T-helper 2 cell (primary cell): ENCODE measurements at regions not wholly inside any gene's neighbourhood (a gene's known extent, or its start where the extent isn't known, plus 50 kb on each side); places are given as distances from the start of the nearest gene placed in this dataset.
A peak's percentile ranks its signal among the peaks of the same experiment; 100 is the strongest.

Experiments used
- DNase-seq, 5 experiments: peaks; one replicate each; pipeline versions ENCODE4 v3.0.0 to v3.0.0-alpha.2; 2012 to 2022

DNA sequence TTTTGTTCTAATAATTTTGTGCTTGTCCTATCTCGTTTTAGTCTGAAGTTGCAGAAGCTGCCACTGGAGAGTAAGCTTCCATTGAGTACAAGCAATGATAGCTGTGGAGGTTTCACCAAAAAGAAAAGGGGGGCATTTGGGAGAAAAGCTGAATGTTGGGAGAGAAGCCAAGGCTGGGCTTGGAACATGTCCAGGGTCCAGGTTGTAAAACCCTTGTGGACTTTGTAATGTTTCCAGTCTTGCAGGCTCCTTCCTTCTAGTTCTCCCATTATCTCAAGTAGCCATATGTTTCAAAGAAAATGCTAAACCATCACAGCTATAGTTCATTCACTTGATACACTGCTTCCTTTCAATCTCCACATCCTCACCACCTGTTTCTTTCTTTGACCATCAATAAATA, 880.2 kb downstream of the NLGN4Y start:
- DNase-seq, result no peak

GRCh38 chrY:15415165-15415564, 890.8 kb downstream of the NLGN4Y start:
- no peak for DNase-seq

DNA sequence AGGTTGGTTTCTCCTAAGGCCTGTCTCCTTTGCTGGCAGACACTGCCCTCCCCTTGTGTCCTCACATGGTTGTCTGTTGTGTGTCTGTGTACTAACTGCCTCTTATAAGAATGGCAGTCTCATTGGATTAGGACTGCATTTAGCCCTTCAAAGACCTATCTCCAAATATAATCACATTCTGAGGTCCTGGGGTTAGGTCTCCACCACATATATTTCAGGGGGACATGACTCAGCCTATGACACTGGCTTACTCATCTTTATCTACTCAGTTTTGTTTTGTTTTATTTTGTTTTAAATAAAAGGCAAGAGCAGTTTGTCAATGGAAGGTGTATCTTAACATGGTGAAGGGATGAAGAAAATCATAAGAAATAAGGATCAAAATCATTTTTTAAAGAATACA, 894.3 kb downstream of the NLGN4Y start:
- DNase-seq, result no peak

DNA sequence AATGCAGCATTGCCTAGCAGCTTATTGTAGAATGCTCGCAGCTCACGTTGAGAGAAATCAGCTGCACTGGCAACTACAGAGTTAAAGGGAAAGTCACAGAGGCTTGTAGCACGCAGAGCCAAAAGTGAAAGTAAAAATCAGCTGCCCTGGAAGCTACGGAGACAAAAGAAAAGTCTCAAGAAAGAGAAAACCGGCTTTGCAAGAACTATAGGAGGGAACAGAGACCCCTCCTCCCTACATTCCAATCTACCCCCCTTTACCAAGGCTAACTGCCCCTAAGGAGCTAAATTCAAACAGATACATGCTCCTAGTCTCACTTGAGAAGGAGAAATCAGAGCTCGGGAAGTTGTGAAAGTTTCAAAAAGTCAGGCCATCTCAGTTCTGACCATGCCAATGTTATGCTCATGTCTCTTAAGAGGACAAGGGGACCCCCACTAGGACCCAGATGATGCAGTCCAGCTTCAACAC, 900.4 kb downstream of the NLGN4Y start:
- DNase-seq, result peak in 1 of 5 experiments; percentile 77

- no peak for DNase-seq
These were observed 915.8 kb downstream of the NLGN4Y start for GRCh38 chrY:15440021-15440695.

- peak in 1 of 5 experiments; percentile 40 for DNase-seq
These were observed 916.5 kb downstream of the NLGN4Y start for GRCh38 chrY:15440696-15441408.

DNA sequence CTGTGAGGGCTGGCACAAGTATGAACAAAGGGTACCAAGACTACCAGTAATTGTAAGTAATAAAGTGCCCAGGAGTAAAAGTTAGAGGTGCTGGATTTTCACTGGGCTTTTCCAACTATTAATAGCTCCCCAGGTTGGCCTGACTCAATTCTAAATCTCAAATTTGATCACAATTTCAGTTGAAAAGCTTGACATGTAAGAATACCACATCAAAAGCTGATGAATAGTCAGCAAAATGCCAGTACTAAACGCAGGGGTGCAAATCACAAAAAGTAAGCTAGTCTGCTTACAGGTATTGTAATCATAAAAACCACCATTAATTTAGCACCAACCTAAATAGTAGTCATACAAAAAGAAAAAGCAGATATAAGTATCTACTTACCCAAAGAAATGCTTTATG, 917.5 kb downstream of the NLGN4Y start:
- DNase-seq, result peak in 1 of 5 experiments; percentile 43

DNA sequence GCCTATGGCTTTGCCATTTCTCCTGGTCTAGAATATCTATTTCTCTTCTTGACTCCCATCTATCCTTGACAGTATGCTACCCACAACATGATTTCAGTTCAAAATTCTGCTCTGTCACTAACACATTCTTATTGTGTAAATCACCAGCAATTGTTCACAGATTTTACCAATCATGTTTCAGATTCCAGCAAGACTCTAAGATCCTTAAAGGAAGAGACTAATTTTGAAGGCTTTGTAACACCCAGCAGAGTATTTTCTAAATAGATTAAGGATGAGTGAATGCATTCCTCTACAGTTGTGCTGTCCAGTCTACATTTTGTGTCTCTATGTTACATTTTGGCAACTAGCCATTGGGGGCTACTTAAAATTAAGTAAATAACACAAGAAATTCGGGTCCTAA, 921.5 kb downstream of the NLGN4Y start:
- DNase-seq, result no peak

DNA sequence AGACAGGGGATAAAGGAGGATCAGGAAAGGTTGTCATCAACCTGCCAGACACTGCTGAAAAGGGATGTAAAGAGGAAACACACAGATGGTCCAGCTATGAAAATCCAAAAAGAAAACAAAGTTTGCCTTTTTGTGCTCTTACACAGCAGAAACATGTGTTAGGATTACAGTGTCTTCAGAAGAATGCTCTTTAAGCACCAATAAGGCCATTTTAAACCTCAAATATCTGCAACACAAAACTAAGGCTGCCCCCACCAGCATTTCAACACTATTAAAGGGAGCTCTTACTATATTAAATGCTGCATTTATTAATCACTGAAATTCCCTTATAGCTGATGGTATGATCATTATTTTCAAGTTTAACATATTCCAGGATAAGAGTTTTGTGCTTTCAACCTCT, 922.5 kb downstream of the NLGN4Y start:
- no peak for DNase-seq

DNA sequence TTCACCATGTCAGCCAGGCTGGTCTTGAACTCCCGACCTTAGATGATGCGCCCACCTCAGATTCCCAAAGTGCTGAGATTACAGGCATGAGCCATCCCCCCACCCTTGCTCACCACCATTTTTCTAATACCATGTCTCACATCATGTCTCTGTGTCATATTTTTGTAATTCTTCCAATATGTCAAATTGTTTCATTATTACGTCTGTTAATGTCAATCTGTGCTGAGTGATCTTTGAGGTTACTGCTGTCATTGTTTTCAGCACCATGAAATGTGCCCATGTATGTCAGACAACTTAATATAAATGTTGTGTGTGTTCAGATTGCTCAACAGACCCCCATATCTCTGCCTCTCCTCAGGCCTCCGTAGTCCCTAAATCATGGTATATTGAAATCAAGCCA, 923.6 kb downstream of the NLGN4Y start:
- DNase-seq, result no peak

- no peak for DNase-seq
These were observed 931.0 kb downstream of the NLGN4Y start for GRCh38 chrY:15455133-15455937.

GRCh38 chrY:15455980-15456469, 931.7 kb downstream of the NLGN4Y start:
- peak in 4 of 5 experiments; percentile 43 to 88 (median 61) for DNase-seq

DNA sequence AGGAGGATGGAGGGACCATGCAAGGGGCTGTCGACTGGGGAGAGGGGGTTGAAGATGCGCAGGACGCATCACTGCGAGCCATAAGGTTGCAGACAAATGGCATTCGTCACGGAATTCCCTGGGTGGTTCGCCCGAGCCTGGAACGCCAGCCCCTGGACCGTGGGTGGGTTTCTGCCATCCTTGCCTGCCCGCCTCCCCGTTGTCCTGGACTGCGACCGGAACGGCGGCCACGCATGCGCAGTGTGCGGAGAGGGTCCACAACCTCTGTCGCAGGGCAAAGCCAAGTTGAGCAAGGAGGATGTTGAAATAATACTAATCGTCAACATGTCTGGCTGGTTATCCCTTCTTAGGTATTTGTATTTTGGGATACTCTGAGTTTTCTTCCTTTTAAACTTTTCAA, 932.2 kb downstream of the NLGN4Y start:
- DNase-seq, result peak in 2 of 5 experiments; percentile 4 to 16

- peak in 1 of 5 experiments; percentile 30 for DNase-seq
These were observed 933.4 kb downstream of the NLGN4Y start for GRCh38 chrY:15457682-15458081.

- DNase-seq, result no peak
These were observed 934.1 kb downstream of the NLGN4Y start for GRCh38 chrY:15458426-15458825.

DNA sequence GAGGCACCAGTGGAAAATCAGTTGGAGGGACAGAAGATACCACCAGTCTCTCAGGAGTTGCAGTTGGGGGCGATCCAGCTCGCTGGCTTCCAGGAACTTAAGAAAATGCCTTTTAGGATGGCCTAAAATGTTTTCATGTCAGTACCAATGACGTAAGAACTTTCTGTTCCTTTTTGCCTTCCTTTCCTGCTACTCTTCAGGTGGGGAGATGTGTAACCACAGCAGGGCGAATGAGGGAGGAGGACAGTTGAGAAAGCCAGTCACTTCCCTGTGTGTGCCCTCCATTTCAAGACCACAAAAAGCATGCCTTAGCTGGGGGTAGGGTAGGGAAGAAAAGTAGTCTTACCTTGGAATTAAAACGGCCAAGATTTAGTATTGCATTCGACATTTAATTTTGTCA, 941.6 kb downstream of the NLGN4Y start:
- no peak for DNase-seq

DNA sequence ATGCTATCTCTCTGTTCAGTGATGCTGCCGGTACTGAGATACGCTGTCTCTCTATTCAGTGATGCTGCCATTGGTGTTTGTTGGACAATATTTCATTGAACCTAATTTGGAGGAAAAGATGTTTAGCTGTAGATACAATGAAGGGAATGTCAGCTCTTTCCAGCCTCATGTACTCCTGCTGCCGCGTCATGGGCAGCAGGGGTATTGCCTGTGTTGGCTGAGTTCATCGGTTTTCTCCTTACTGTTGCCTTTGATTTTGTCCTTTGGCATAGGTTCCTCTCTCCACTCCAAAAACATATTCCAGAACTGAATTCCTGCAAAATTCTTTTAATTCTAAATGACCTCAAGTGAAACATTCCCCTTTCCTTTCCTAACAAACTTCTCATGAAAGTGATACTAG, 942.6 kb downstream of the NLGN4Y start:
- DNase-seq, result no peak

DNA sequence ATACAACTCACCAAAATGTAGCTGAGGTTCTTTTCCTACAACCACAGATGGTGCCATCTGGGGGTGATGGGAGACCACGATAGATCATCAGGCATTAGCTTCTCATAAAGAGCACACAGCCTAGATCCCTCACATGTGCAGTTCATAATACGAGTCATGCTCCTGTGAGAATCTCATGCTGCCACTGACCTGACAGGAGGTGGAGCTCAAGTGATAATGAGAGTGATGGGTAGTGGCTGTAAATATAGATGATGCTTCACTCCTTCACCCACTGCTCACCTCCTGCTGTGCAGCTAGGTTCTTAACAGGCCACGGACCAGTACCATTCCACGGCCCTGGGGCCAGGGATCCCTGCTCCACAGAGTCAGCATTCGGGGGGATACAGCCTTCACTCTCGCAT, 943.8 kb downstream of the NLGN4Y start:
- DNase-seq, result peak in 1 of 5 experiments; percentile 1

GRCh38 chrY:15471371-15471770, 947.0 kb downstream of the NLGN4Y start:
- DNase-seq, result no peak

DNA sequence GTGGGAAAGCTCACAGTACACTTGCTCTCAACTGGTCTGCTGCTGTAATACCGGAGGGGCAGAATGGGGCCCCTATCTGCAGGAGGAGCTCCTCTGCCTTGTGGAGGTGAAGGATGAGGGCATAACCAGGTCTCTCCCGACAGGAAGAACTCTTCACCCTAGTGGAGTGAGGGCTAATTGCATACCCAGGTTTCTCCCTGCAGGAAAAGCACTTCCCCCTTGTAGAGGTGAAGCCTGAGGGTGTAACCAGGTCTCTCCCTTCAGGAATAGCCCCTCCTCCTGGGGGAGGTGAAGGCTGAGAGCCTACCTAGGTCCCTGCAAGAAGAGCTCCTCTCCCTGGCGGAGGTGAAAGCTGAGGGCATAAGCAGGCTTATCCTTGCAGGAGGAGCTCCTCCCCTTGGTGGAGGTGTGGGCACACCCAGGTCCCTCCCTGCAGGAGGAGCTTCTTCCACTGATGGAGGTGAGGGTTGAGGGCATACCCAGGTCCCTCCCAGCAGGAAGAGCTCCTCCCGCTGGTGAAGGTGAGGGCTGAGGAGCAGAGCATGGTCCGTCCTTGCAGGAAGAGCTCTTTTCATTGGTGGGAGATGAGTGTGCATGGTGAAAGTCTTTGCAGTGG, 954.1 kb downstream of the NLGN4Y start:
- DNase-seq, result no peak

GRCh38 chrY:15500536-15500935, 976.2 kb downstream of the NLGN4Y start:
- peak in 1 of 5 experiments; percentile 0 for DNase-seq

GRCh38 chrY:15501181-15501580, 976.9 kb downstream of the NLGN4Y start:
- DNase-seq, result no peak

DNA sequence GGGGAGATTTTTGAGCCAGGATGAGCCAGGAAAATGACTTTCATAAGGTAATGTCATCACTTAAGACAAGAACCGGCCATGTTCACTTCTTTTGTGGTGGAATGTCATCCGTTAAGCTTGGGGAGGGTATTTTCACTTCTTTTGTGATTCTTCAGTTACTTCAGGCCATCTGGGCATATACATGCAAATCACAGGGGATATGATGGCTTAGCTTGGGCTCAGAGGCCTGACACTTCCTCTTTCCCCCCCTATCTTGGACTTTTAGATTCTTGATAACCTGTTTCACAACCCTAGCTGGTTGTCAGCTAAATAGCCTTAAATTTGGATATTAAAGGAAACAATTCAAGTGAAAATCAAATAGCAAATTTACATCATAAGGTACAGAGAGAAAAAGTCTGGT, 986.0 kb downstream of the NLGN4Y start:
- no peak for DNase-seq
